HCT116 (cell line): ENCODE measurements at regions not wholly inside any gene's neighbourhood (a gene's known extent, or its start where the extent isn't known, plus 50 kb on each side); places are given as distances from the start of the nearest gene placed in this dataset.

Experiments
- ATAC-seq: fragments of 200-7000 bp; cut with Tn5 transposase; 2 replicates; pipeline ENCODE4 v1.9.1; 2020; ENCODE audit warnings: mild to moderate bottlenecking, moderate library complexity
- BruUV-seq: library from RNA; stranded (reverse); fragments of 400-500 nt; replicated peaks from 2 replicates; lab custom pipeline; 2021; lab: Mats Ljungman, UMichigan
- CTCF ChIA-PET: fragments of 300-600 bp; sonication (Branson Sonifier 250); formaldehyde crosslinking; loops from one replicate; lab custom pipeline; 2021; ENCODE audit warnings: antibody characterized with exemption; lab: Charles Lee
- POLR2A ChIA-PET: fragments of 300-600, 350-600 bp; sonication (Branson Sonifier 250); formaldehyde crosslinking; loops from one replicate; lab custom pipeline; 2021; ENCODE audit warnings: antibody characterized with exemption; lab: Charles Lee
- RAD21 ChIA-PET, 2 experiments: fragments of 300-600 bp; sonication (Branson Sonifier 250); formaldehyde crosslinking; loops; one replicate each; lab custom pipeline; 2023; ENCODE audit warnings: low total read pairs in 2 of 2; ENCODE audit not compliant: uncharacterized antibody in 2 of 2, unreplicated experiment in 2 of 2, low non-redundant PET in 1 of 2; lab: Charles Lee
- DNase-seq: peaks from one replicate; pipeline ENCODE4 v3.0.0-alpha.2; 2010; ENCODE audit warnings: low read depth, low spot score
- H2AFZ ChIP-seq: fragments of 200-600 bp; shearing (Covaris generic), sonication (generic); 2 replicates; pipeline ENCODE4 v1.6.1; 2017; ENCODE audit warnings: low read depth, mixed run types, mixed read lengths, antibody characterized with exemption, low read length; ENCODE audit not compliant: poor library complexity, severe bottlenecking
- H3K27ac ChIP-seq: 2 replicates; pipeline ENCODE4 v1.5.1; 2012; ENCODE audit warnings: low read depth, low read length
- H3K27me3 ChIP-seq: fragments of 200-600 bp; sonication (generic); 2 replicates; pipeline ENCODE4 v1.6.1; 2016; ENCODE audit warnings: mixed run types, low read length, mixed read lengths; ENCODE audit not compliant: insufficient read depth
- H3K36me3 ChIP-seq, 2 experiments: fragments of 200-500 bp in 1 of 2; fragments of 200-600 bp in 1 of 2; sonication (Bioruptor generic) in 1 of 2; sonication (generic) in 1 of 2; 2 replicates each; pipeline versions ENCODE4 v1.5.1 to v1.6.1; 2014 to 2016; ENCODE audit warnings: low read length in 2 of 2, inconsistent platforms in 1 of 2, mixed read lengths in 1 of 2, mixed run types in 1 of 2; ENCODE audit not compliant: insufficient read depth in 2 of 2, control insufficient read depth in 1 of 2
- H3K4me1 ChIP-seq, 2 experiments: fragments of 200-600 bp in 1 of 2; sonication (generic) in 1 of 2; 2 replicates each; pipeline versions ENCODE4 v1.5.1 to v1.6.1; 2012 to 2017; ENCODE audit warnings: low read length in 2 of 2, inconsistent platforms in 1 of 2, mild to moderate bottlenecking in 1 of 2, mixed read lengths in 1 of 2, mixed run types in 1 of 2, moderate library complexity in 1 of 2; ENCODE audit not compliant: insufficient read depth in 2 of 2, control insufficient read depth in 1 of 2
- H3K4me2 ChIP-seq: fragments of 200-600 bp; sonication (generic); 2 replicates; pipeline ENCODE4 v1.6.1; 2017; ENCODE audit warnings: mixed run types, low read length, mixed read lengths
- H3K4me3 ChIP-seq, 2 experiments: fragments of 200-600 bp in 1 of 2; sonication (generic) in 1 of 2; replicated peaks in 1 of 2; 2 replicates each; pipeline ENCODE4 v1.5.1; 2011 to 2016; ENCODE audit warnings: low read length in 2 of 2, control low read depth in 1 of 2, low read depth in 1 of 2, mild to moderate bottlenecking in 1 of 2, mixed read lengths in 1 of 2, mixed run types in 1 of 2
- H3K79me2 ChIP-seq: fragments of 200-600 bp; sonication (generic); 2 replicates; pipeline ENCODE4 v1.6.1; 2017; ENCODE audit warnings: mild to moderate bottlenecking, mixed run types, low read length, moderate library complexity, mixed read lengths; ENCODE audit not compliant: insufficient read depth
- H3K9ac ChIP-seq: fragments of 200-600 bp; sonication (generic); 2 replicates; pipeline ENCODE4 v1.6.1; 2016; ENCODE audit warnings: low read length, mixed read lengths
- H3K9me2 ChIP-seq: fragments of 200-600 bp; sonication (generic), shearing (Covaris generic); 2 replicates; pipeline ENCODE4 v1.6.1; 2017; ENCODE audit warnings: mixed run types, mild to moderate bottlenecking, moderate library complexity; ENCODE audit not compliant: insufficient read depth
- H3K9me3 ChIP-seq, 2 experiments: fragments of 200-500 bp in 1 of 2; fragments of 200-600 bp in 1 of 2; sonication (Bioruptor generic) in 1 of 2; sonication (generic) in 1 of 2; 2 replicates each; pipeline ENCODE4 v1.6.1; 2014 to 2017; ENCODE audit warnings: low read length in 2 of 2, mixed read lengths in 2 of 2, inconsistent platforms in 1 of 2, low read depth in 1 of 2, mild to moderate bottlenecking in 1 of 2, mixed run types in 1 of 2, moderate library complexity in 1 of 2; ENCODE audit not compliant: control insufficient read depth in 1 of 2, insufficient read depth in 1 of 2
- H4K20me1 ChIP-seq: fragments of 200-600 bp; sonication (generic), shearing (Covaris generic); 2 replicates; pipeline ENCODE4 v1.6.1; 2017; ENCODE audit warnings: mixed run types, mild to moderate bottlenecking, moderate library complexity; ENCODE audit not compliant: insufficient read depth
- ATF3 ChIP-seq: IDR thresholded peaks from 2 replicates; pipeline ENCODE4 v1.6.1; 2012
- CBX3 ChIP-seq: IDR thresholded peaks from 2 replicates; pipeline ENCODE4 v1.6.1; 2012; ENCODE audit warnings: low read depth
- CEBPB ChIP-seq: IDR thresholded peaks from 2 replicates; pipeline ENCODE4 v1.6.1; 2012; ENCODE audit warnings: low read depth
- EGR1 ChIP-seq: IDR thresholded peaks from 2 replicates; pipeline ENCODE4 v1.6.1; 2012; ENCODE audit warnings: low read depth
- POLR2A ChIP-seq: IDR thresholded peaks from 2 replicates; pipeline ENCODE4 v1.7.0; 2011; ENCODE audit warnings: borderline replicate concordance; ENCODE audit not compliant: insufficient read depth, insufficient read length; ENCODE audit errors: extremely low read depth
- RAD21 ChIP-seq: IDR thresholded peaks from 2 replicates; pipeline ENCODE4 v1.6.1; 2012; ENCODE audit warnings: low read depth, mild to moderate bottlenecking
- REST ChIP-seq: IDR thresholded peaks from 2 replicates; pipeline ENCODE4 v1.6.1; 2012; ENCODE audit warnings: low read depth
- SIN3A ChIP-seq: IDR thresholded peaks from 2 replicates; pipeline ENCODE4 v1.6.1; 2012; ENCODE audit warnings: low read depth
- SP1 ChIP-seq: IDR thresholded peaks from 2 replicates; pipeline ENCODE4 v1.6.1; 2012; ENCODE audit warnings: low read depth
- SRF ChIP-seq: IDR thresholded peaks from 2 replicates; pipeline ENCODE4 v1.6.1; 2012; ENCODE audit warnings: low read depth
- TCF7L2 ChIP-seq: IDR thresholded peaks from 2 replicates; pipeline ENCODE4 v1.7.0; 2011; ENCODE audit warnings: borderline replicate concordance, inconsistent platforms; ENCODE audit not compliant: insufficient read depth, insufficient read length; ENCODE audit errors: extremely low read depth
- YY1 ChIP-seq: IDR thresholded peaks from 2 replicates; pipeline ENCODE4 v1.6.1; 2011; ENCODE audit warnings: low read length, low read depth, moderate library complexity, mild to moderate bottlenecking; ENCODE audit not compliant: insufficient replicate concordance; ENCODE audit errors: extremely low read depth
- ZFX ChIP-seq: fragments of 450-650 bp; IDR thresholded peaks from 2 replicates; pipeline ENCODE4 v1.6.1; 2017
- ZNF274 ChIP-seq: fragments of 200-500 bp; sonication (Bioruptor generic); IDR thresholded peaks from 2 replicates; pipeline ENCODE4 v1.6.1; 2014; ENCODE audit warnings: mild to moderate bottlenecking, low read depth, low read length, inconsistent platforms
- intact Hi-C: fragments of 100-400 bp; cut with micrococcal nuclease; formaldehyde crosslinking; loops from 2 replicates; pipeline ENCODE4 v1.10.0; 2022
- TF ChIP-seq, protein P1 (sequence below): IDR thresholded peaks from 2 replicates; pipeline ENCODE4 v1.6.1; 2012

DNA sequence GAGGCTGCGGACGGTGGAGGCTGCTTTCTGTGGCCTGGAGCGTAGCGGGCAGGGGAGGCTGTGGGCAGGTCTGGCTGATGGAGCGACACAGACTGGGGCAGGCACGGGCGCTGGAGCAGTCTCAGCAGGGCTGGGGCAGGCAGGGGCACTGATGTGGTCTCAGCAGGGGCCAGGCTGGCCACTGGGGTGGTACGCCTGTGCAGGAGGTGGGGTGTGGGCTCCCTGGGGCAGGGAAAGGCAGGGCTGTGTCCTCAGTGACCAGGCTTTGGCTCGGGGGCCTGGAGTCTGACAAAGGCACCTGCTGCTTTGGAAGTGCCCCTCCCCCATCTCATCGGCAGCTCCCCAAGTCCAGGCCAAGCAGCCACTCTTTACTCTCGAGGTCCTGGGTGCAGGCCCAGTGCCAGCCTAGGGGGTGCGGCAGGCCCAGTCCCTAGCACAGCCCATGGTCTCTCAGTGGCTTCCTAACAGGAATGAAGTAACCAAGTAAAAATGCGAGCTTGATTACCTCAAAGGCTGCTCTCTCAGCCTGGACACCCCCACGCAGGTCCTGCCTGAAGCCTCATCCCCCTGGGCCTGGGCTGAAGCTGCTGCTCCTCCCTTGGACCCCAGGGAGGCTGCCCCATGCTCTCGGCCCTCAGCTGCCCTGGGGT lies 55.5 kb downstream of the ADRA2C start:
- intact Hi-C loops, result no loop called here
- ChIA-PET POLR2A (no interaction called here), CTCF (no interaction called here), RAD21 (no interaction called here)
- Histone ChIP-seq H3K36me3 (no peaks in the 10 kb centered on the region), H3K4me1 (no peaks in the 10 kb centered on the region; a peak in 1 of 4 replicates), H4K20me1 (no peaks in the 10 kb centered on the region), H3K4me2 (no peak overlapping the region), H3K27ac (no peak overlapping the region), H2AFZ (no peak overlapping the region), H3K4me3 (no peak overlapping the region), H3K27me3 (no peaks in the 10 kb centered on the region), H3K9me2 (no peaks in the 10 kb centered on the region), H3K9ac (no peak overlapping the region), H3K9me3 (no peaks in the 10 kb centered on the region), H3K79me2 (no peaks in the 10 kb centered on the region)
- no TSS peak for BruUV-seq
- DNase-seq (no peak), ATAC-seq (0 out of 2 replicates have a peak, but pooled peaks have one; percentile 11)
- no peak for TF ChIP-seq EGR1
- no peak for TF ChIP-seq RAD21
- no peak for TF ChIP-seq SIN3A
- TF ChIP-seq TCF7L2, result no peak
- TF ChIP-seq ZFX, result no peak
- TF ChIP-seq, protein P1, sequence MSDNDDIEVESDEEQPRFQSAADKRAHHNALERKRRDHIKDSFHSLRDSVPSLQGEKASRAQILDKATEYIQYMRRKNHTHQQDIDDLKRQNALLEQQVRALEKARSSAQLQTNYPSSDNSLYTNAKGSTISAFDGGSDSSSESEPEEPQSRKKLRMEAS, result no peak
- TF ChIP-seq ZNF274, result no peak
- no peak for TF ChIP-seq SRF
- no peak for TF ChIP-seq YY1
- no peak for TF ChIP-seq REST
- TF ChIP-seq ATF3, result no peak
- no peak for TF ChIP-seq CEBPB
- no peak for TF ChIP-seq POLR2A
- TF ChIP-seq CBX3, result no peak
- TF ChIP-seq SP1, result no peak
